PC-3 (cell line): ENCODE measurements at regions not wholly inside any gene's neighbourhood (a gene's known extent, or its start where the extent isn't known, plus 50 kb on each side); places are given as distances from the start of the nearest gene placed in this dataset.

Experiments used
- ATAC-seq: fragments of 200-7000 bp; cut with Tn5 transposase; 2 replicates; pipeline ENCODE4 v1.9.1; 2020; ENCODE audit warnings: mild to moderate bottlenecking, moderate library complexity
- BruUV-seq: library from RNA; stranded (reverse); fragments of 400-500 nt; replicated peaks from 2 replicates; lab custom pipeline; 2021; lab: Mats Ljungman, UMichigan
- CTCF ChIA-PET: fragments of 300-600 bp; sonication (Branson Sonifier 250); formaldehyde crosslinking; loops from one replicate; lab custom pipeline; 2022; ENCODE audit warnings: antibody characterized with exemption; lab: Charles Lee
- POLR2A ChIA-PET: fragments of 300-600 bp; sonication (Branson Sonifier 250); formaldehyde crosslinking; loops from one replicate; lab custom pipeline; 2022; ENCODE audit warnings: antibody characterized with exemption; ENCODE audit not compliant: unreplicated experiment; lab: Charles Lee
- DNase-seq: peaks from one replicate; pipeline ENCODE4 v3.0.0-alpha.2; 2015
- H2AFZ ChIP-seq: fragments of 300-600 bp; sonication (generic); 2 replicates; pipeline ENCODE4 v1.6.0; 2016; ENCODE audit warnings: antibody characterized with exemption, low read length
- H3F3A ChIP-seq: fragments of 300-600 bp; sonication (generic); one replicate; pipeline ENCODE4 v1.6.0; 2017; ENCODE audit warnings: antibody characterized with exemption, low read length, control low read depth, mild to moderate bottlenecking; ENCODE audit not compliant: unreplicated experiment
- H3K27ac ChIP-seq: fragments of 300-600 bp; sonication (generic); 2 replicates; pipeline ENCODE4 v1.5.1; 2016; ENCODE audit warnings: mild to moderate bottlenecking, low read length
- H3K27me3 ChIP-seq: fragments of 300-600 bp; sonication (generic); 2 replicates; pipeline ENCODE4 v1.6.1; 2016; ENCODE audit warnings: low read length, mixed read lengths
- H3K36me3 ChIP-seq: fragments of 300-600 bp; sonication (generic); 2 replicates; pipeline ENCODE4 v1.6.1; 2016; ENCODE audit warnings: low read depth, mixed run types, low read length, mixed read lengths
- H3K4me1 ChIP-seq: fragments of 300-600 bp; sonication (generic); 2 replicates; pipeline ENCODE4 v1.5.1; 2016; ENCODE audit warnings: low read length; ENCODE audit not compliant: insufficient read depth
- H3K4me2 ChIP-seq: fragments of 300-600 bp; sonication (generic); 2 replicates; pipeline ENCODE4 v1.6.0; 2016; ENCODE audit warnings: low read length
- H3K4me3 ChIP-seq: fragments of 300-600 bp; sonication (generic); 2 replicates; pipeline ENCODE4 v1.5.1; 2016; ENCODE audit warnings: mild to moderate bottlenecking, low read length, mixed read lengths
- H3K79me2 ChIP-seq: fragments of 300-600 bp; sonication (generic); 2 replicates; pipeline ENCODE4 v1.6.1; 2017; ENCODE audit warnings: low read length, mixed read lengths
- H3K9ac ChIP-seq: fragments of 300-600 bp; sonication (generic); 2 replicates; pipeline ENCODE4 v1.6.0; 2016; ENCODE audit warnings: mild to moderate bottlenecking, low read length
- H3K9me2 ChIP-seq: fragments of 300-600 bp; sonication (generic); replicated peaks from 2 replicates; pipeline ENCODE4 v1.6.1; 2016; ENCODE audit warnings: mixed run types, low read length, mixed read lengths
- H3K9me3 ChIP-seq: fragments of 300-600 bp; sonication (generic); 2 replicates; pipeline ENCODE4 v1.6.1; 2016; ENCODE audit warnings: low read length, mixed read lengths
- H4K20me1 ChIP-seq: fragments of 300-600 bp; sonication (generic); 2 replicates; pipeline ENCODE4 v1.6.1; 2016; ENCODE audit warnings: low read length, mixed read lengths
- EZH2 ChIP-seq: fragments of 300-600 bp; sonication (generic); IDR thresholded peaks from one replicate; pipeline ENCODE4 v1.6.1; 2017; ENCODE audit warnings: antibody characterized with exemption, mild to moderate bottlenecking, low read length; ENCODE audit not compliant: unreplicated experiment
- EZH2phosphoT487 ChIP-seq: fragments of 300-600 bp; sonication (generic); IDR thresholded peaks from 2 replicates; pipeline ENCODE4 v1.6.1; 2018; ENCODE audit warnings: mild to moderate bottlenecking, antibody characterized with exemption, low read length, borderline replicate concordance
- intact Hi-C: fragments of 100-400 bp; cut with micrococcal nuclease; formaldehyde crosslinking; loops from 2 replicates; pipeline ENCODE4 v1.9.0; 2023
- TF ChIP-seq, protein P1 (sequence below): fragments of 300-600 bp; sonication (generic); conservative IDR thresholded peaks from 2 replicates; pipeline ENCODE4 v1.5.1; 2017; ENCODE audit warnings: antibody characterized with exemption, low read depth, mild to moderate bottlenecking, low read length

DNA sequence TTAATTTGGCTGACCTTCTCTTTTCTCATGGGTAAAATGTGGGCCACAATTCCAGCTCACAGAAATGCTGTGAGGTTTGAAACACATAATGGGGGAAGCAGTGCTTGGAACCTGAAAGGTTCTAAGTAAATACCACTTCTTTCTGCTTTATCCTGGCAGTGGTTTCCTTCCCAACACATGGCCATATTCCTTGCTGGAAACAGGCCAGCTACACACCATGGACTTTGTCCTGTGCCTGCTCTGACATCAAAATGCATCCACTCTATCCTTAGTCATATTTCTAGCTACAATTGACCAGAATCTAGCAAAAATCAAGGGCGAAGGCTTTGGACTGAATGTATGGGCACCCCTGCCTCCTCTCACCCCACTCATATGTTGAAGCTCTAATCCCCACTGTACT is 93.1 kb upstream of the TRPC7 start:
- Histone ChIP-seq H3K27me3 (peaks cover 20% of the 10 kb centered on the region; the same call in 1 of the 2 replicates), H2AFZ (no peak overlapping the region), H3K36me3 (no peaks in the 10 kb centered on the region), H4K20me1 (no peaks in the 10 kb centered on the region), H3F3A (no peaks in the 10 kb centered on the region), H3K9me3 (no peaks in the 10 kb centered on the region), H3K4me2 (no peak overlapping the region), H3K27ac (no peak overlapping the region), H3K4me1 (no peaks in the 10 kb centered on the region), H3K4me3 (no peak overlapping the region), H3K9me2 (no peaks in the 10 kb centered on the region), H3K79me2 (no peaks in the 10 kb centered on the region), H3K9ac (no peak overlapping the region)
- ChIA-PET POLR2A (no interaction called here), CTCF (no interaction called here)
- ATAC-seq, result no peak
- TF ChIP-seq EZH2phosphoT487 (no peak), EZH2 (no peak)
- TF ChIP-seq, protein P1, sequence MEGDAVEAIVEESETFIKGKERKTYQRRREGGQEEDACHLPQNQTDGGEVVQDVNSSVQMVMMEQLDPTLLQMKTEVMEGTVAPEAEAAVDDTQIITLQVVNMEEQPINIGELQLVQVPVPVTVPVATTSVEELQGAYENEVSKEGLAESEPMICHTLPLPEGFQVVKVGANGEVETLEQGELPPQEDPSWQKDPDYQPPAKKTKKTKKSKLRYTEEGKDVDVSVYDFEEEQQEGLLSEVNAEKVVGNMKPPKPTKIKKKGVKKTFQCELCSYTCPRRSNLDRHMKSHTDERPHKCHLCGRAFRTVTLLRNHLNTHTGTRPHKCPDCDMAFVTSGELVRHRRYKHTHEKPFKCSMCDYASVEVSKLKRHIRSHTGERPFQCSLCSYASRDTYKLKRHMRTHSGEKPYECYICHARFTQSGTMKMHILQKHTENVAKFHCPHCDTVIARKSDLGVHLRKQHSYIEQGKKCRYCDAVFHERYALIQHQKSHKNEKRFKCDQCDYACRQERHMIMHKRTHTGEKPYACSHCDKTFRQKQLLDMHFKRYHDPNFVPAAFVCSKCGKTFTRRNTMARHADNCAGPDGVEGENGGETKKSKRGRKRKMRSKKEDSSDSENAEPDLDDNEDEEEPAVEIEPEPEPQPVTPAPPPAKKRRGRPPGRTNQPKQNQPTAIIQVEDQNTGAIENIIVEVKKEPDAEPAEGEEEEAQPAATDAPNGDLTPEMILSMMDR, result no peak
- intact Hi-C loops, result no loop called here
- no peak for DNase-seq
- no TSS peak for BruUV-seq

DNA sequence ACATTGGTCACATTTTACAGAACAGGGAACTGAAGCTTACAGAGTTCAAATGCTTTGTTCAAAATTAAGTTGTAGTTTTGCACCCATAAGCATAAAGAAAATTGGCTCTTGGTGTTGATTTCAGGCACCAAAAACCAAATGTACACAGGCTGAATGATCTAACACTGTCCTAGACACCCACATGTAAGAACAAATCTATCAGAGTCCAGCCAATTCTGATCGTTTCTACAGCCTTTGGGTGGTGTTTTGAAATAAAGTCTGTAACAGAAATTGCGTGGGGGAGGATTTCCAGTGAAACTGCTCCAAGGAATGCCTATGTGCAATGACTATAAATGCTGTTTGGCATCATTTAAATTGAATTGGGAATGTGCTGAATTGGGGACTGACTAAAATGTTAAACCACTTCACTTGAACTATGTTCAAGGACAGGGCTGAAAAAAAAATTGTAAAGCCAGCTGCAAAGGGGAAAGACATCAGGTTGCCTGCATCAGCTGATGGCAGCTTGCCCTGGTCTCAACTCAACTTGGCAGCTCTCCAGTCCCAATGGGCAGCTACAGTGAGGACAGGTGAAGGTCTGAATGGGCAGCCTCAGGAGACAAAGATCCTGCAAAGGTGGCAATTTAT is 92.2 kb upstream of the TRPC7 start:
- Histone ChIP-seq H3K27me3 (peaks cover 20% of the 10 kb centered on the region; the same call in 1 of the 2 replicates), H3K4me3 (no peak overlapping the region), H3F3A (no peaks in the 10 kb centered on the region), H4K20me1 (no peaks in the 10 kb centered on the region), H3K79me2 (no peaks in the 10 kb centered on the region), H3K9me3 (no peaks in the 10 kb centered on the region), H3K9ac (no peak overlapping the region), H3K4me1 (no peaks in the 10 kb centered on the region), H3K4me2 (no peak overlapping the region), H2AFZ (no peak overlapping the region), H3K27ac (no peak overlapping the region), H3K9me2 (no peaks in the 10 kb centered on the region), H3K36me3 (no peaks in the 10 kb centered on the region)
- no TSS peak for BruUV-seq
- POLR2A ChIA-PET, result no interaction called here
- CTCF ChIA-PET, result no interaction called here
- DNase-seq (no peak), ATAC-seq (no peak)
- TF ChIP-seq, protein P1, result no peak
- TF ChIP-seq EZH2 (no peak), EZH2phosphoT487 (no peak)
- intact Hi-C loops, result no loop called here

DNA sequence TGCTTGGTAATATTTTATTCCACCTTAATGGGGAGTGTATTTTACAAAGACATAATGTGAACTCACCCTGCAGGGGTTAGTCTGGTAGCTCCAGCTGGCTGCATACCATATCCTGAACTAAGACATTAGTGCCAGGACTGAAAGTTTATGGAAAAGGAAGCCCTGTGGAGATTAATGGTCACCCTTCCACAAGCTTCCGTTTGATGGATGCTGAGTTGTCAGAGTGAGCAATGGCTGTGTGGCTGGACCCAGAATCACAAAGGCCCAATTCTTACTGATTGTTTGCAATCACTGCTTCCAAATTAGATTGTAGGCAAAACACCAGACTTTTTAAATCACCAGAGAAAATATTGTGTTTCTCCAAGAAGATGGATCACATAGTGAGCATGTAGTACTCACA is 90.1 kb upstream of the TRPC7 start:
- no peak overlapping the region for H3K27ac ChIP-seq
- no peaks in the 10 kb centered on the region for H3F3A ChIP-seq
- TF ChIP-seq EZH2 (no peak), EZH2phosphoT487 (no peak)
- TF ChIP-seq, protein P1, result no peak
- DNase-seq (no peak), ATAC-seq (no peak)
- no peak overlapping the region for H2AFZ ChIP-seq
- H3K9ac ChIP-seq, result no peak overlapping the region
- H3K27me3 ChIP-seq, result 0 out of 2 replicates have a peak, but pooled peaks cover 7% of the 10 kb centered on the region
- H3K9me3 ChIP-seq, result no peaks in the 10 kb centered on the region
- no peaks in the 10 kb centered on the region for H4K20me1 ChIP-seq
- POLR2A ChIA-PET, result no interaction called here
- no peak overlapping the region for H3K4me2 ChIP-seq
- H3K36me3 ChIP-seq, result no peaks in the 10 kb centered on the region
- no peaks in the 10 kb centered on the region for H3K79me2 ChIP-seq
- H3K9me2 ChIP-seq, result no peaks in the 10 kb centered on the region
- no TSS peak for BruUV-seq
- H3K4me1 ChIP-seq, result no peaks in the 10 kb centered on the region
- CTCF ChIA-PET, result no interaction called here
- H3K4me3 ChIP-seq, result no peak overlapping the region
- intact Hi-C loops, result no loop called here
